GM18870 (cell line): ENCODE measurements at regions not wholly inside any gene's neighbourhood (a gene's known extent, or its start where the extent isn't known, plus 50 kb on each side); places are given as distances from the start of the nearest gene placed in this dataset.
"Not testable (repeated sequence)": the region's sequence is repeated elsewhere in the genome, so short reads cannot be mapped to it uniquely, and the experiment has no call there.

Experiments
- ATAC-seq: cut with Tn5 transposase; IDR thresholded peaks from one replicate; pipeline ENCODE4 v1.9.1; 2021; ENCODE audit warnings: moderate library complexity; ENCODE audit not compliant: unreplicated experiment

GRCh38 chr10:46645110-46645509 is 66.2 kb downstream of the SYT15 start:
- not testable (repeated sequence) for ATAC-seq

GRCh38 chr10:46646132-46646531 is 67.2 kb downstream of the SYT15 start:
- not testable (repeated sequence) for ATAC-seq

- ATAC-seq, result not testable (repeated sequence)
Measured at GRCh38 chr10:46650967-46651366, 72.0 kb downstream of the SYT15 start.

GRCh38 chr10:46657437-46657836 is 78.5 kb downstream of the SYT15 start:
- not testable (repeated sequence) for ATAC-seq

GRCh38 chr10:46660027-46660834 is 81.3 kb downstream of the SYT15 start:
- not testable (repeated sequence) for ATAC-seq

GRCh38 chr10:46660835-46661164 is 81.9 kb downstream of the SYT15 start:
- ATAC-seq, result not testable (repeated sequence)

- ATAC-seq, result not testable (repeated sequence)
Measured at GRCh38 chr10:46665536-46665935, 86.6 kb downstream of the SYT15 start.

- not testable (repeated sequence) for ATAC-seq
Measured at GRCh38 chr10:46668357-46668997, 89.5 kb downstream of the SYT15 start.

- ATAC-seq, result not testable (repeated sequence)
Measured at GRCh38 chr10:46677836-46678435, 99.0 kb downstream of the SYT15 start.

GRCh38 chr10:46691397-46691796 is 112.5 kb downstream of the SYT15 start:
- ATAC-seq, result not testable (repeated sequence)

GRCh38 chr10:46693218-46693617 is 114.3 kb downstream of the SYT15 start:
- ATAC-seq, result not testable (repeated sequence)

- ATAC-seq, result not testable (repeated sequence)
Measured at GRCh38 chr10:46717264-46717663, 138.3 kb downstream of the SYT15 start.

GRCh38 chr10:46718014-46718413 is 139.1 kb downstream of the SYT15 start:
- not testable (repeated sequence) for ATAC-seq

GRCh38 chr10:46720386-46720785 is 141.5 kb downstream of the SYT15 start:
- not testable (repeated sequence) for ATAC-seq

- not testable (repeated sequence) for ATAC-seq
Measured at GRCh38 chr10:46720811-46721518, 142.0 kb downstream of the SYT15 start.

GRCh38 chr10:46724258-46724657 is 145.3 kb downstream of the SYT15 start:
- not testable (repeated sequence) for ATAC-seq

- ATAC-seq, result not testable (repeated sequence)
Measured at GRCh38 chr10:46728359-46728758, 149.4 kb downstream of the SYT15 start.

- ATAC-seq, result not testable (repeated sequence)
Measured at GRCh38 chr10:46730729-46731128, 151.8 kb downstream of the SYT15 start.

GRCh38 chr10:46733635-46734261 is 154.8 kb downstream of the SYT15 start:
- not testable (repeated sequence) for ATAC-seq

- not testable (repeated sequence) for ATAC-seq
Measured at GRCh38 chr10:46734262-46734642, 155.3 kb downstream of the SYT15 start.

GRCh38 chr10:46739919-46740318 is 161.0 kb downstream of the SYT15 start:
- not testable (repeated sequence) for ATAC-seq
